HPDE6-E6E7 (cell line): ENCODE measurements at regions not wholly inside any gene's neighbourhood (a gene's known extent, or its start where the extent isn't known, plus 50 kb on each side); places are given as distances from the start of the nearest gene placed in this dataset.

Experiments used
- DNase-seq: peaks from one replicate; pipeline ENCODE4 v3.0.0; 2011; ENCODE audit warnings: missing footprints; ENCODE audit errors: extremely low spot score

DNA sequence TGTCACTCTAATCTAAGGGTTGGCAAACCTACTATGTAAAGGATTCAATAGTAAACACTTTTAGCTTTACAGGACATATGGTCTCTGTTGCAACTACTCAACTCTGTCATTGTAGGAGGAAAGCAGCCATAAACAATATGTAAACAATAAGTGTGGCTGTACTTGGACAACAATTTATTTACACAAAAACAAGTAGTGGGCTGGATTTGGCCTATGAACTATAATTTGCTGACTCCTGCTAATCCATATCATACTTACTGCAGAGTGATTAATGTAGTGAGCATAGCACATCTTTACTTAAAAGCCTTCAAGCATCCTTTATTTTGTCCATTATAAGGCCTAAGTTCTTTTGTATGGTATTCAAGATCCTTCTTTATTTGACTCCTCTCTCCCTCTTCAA lies 441.9 kb downstream of the ZIC1 start:
- DNase-seq = no peak

DNA sequence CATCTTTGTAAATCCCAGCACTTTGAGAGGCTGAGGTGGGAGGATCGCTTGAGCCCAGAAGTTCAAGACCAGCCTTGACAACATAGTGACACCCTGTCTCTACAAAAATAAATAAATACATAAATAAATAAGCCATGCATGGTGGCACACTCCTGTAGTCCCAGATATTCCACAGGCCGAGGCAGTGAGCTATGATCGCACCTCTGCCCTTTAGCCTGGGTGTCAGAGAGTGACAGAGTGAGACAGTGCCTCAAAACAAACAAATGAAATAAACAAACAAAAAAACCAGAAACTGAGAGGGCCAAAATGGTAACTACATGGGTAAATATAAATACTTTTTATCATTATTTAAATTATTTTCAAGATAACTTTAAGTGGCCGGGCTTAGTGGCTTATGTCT lies 445.4 kb downstream of the ZIC1 start:
- no peak for DNase-seq

DNA sequence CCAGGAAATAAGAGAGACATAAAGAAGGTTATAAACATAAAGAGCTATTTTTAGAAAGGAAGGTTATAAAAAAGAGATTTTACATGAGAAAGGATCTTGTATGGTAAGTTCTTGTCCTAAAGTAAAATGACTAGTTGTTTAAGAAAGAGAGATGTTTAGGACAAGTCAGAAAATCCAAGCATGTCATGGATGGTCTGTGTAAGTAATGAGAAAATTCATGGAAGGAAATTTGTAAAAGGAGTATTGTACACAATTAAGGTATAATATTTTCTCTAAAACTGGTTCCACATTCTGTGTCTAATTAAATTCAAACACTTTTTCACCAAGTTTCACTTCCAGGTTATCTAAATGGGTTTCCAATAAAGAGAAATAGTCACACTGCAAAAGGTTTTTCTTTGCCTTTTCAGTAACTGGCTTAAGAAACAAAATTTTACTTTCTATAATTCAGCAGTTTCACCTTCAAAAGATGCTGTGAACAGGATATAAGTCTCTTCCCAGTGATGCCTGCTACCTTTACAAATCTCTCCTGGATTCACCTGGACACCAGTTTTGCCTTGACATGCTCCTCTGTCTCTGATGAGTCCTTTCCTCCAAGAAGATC lies 455.7 kb downstream of the ZIC1 start:
- no peak for DNase-seq

DNA sequence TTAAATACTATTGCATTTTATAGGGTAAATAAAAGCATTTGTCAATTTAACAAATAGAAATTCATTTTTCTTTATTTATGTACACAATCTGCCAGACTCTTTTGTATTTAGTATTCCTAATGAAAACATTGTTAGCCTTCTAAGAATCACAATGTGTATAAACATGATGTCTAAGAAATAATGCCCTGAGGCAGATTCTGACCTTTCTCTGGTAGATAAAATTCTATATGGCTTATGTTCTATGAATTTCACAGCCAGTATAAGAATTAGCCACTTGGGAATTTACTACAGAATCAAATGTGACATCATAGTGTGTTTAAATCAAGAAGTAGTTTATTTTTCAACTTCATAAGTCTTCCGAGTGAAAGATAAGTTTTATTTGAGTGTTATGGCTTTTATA lies 457.4 kb downstream of the ZIC1 start:
- DNase-seq = no peak

DNA sequence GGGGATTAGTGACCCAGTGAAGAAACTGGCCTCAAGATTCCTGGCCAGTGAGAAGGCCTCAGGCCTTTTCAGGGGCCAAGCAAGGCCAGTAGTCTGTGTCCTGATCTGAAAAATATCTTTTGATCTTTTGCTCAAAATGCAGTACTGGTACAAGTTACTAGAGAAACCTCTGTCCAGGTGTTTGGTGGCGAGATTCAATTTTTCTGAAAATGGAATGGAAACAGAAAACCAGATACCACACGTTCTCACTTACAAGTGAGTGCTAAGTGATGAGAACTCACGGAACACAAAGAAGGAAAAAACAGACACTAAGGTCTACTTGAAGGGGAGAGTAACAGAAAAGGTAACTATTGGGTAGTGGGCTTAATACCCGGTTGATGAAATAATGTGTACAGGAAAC lies 463.4 kb downstream of the ZIC1 start:
- DNase-seq = no peak

DNA sequence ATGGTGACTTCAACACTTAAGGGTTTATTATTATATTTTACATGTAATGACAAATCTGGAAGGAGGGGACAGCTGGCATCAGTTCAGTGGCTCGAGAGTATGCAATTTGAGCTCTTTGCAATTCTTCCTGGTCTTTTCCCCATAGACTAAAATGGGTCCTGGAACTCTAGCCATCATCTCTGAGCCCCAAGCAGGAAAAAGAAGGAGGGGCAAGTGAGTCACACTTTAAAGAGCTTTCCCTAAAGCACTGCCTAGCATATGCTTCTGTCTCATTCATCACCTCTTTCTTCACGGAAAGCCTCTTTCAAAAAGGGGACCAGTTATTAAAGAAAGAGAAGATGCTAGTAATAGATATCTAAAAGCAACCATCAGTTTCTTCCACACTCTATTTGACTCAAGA lies 466.3 kb downstream of the ZIC1 start:
- no peak for DNase-seq

DNA sequence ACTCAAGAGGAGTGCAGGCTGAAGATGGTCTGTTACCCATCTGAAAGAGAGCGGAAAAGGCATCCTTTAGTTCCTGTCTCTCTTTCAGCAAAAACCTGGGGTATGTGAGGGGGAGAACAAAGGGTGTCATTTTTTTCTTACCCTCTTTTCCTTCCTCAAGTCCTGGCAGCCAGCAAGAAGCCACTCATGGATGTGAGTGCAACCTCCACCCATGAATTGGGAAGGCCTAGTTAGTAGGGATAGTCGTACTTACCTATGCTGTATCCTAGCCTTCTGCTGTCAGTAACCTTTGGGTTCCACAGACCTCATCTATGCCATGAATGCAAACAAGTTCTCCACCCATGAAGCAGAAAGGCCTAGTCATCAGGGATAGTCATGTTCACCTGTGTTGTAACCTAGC lies 472.8 kb downstream of the ZIC1 start:
- DNase-seq = no peak

DNA sequence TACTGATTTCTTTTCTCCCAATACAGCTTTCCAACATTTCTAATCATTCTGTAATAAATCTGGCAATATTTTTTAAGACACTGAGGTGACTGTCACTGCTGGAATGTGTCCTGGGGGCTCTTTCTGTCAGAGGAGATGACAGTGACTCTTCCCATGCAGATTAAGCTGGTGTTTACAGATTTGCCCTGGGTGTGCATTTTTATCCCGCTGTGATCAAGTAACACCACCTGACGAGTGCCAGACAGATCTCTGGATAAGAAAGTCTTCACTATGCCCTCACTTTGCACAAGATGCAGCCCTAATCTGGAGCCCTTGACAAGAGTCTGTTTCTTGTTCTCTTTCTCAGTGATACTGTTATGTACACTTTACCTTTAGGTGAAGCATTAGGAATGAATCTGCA lies 477.7 kb downstream of the ZIC1 start:
- DNase-seq = no peak

DNA sequence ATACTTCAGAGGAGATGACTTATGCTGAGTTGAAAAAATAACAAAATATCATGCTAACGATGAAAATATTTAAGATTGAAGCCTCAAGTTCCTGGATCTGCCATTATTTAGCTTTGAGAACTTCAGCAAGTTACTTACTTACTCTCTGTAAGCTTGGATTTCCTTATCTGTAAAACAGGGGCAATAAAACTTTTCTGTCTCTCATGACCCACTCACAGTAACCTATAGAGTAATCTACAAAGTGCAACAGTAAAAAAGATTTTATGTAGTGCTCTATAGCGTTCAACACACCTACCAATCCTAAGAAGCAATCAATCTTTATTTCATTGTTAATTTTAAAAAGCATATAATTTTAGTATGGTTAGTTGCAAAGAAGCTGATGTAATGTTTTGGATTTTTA lies 478.6 kb downstream of the ZIC1 start:
- DNase-seq = no peak

DNA sequence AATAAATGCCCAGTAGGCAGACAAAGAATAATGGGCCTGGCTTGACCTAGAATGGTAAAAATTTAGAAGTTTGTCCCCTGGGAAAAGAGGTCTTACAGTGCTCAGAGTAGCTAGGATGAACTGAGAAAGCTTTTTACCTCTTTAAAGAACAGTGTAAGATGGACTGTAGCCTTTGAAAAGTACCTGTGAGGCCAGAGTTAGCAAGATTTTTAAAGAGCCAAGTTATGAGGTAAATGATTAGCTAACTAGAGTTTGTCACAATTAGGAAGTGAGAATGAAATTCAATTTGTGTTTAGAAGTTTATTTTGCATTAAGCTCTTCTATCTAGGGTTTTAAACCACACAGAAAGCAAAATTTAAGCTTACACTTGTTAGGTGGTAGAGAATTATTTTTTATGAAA lies 480.9 kb downstream of the ZIC1 start:
- DNase-seq = no peak

DNA sequence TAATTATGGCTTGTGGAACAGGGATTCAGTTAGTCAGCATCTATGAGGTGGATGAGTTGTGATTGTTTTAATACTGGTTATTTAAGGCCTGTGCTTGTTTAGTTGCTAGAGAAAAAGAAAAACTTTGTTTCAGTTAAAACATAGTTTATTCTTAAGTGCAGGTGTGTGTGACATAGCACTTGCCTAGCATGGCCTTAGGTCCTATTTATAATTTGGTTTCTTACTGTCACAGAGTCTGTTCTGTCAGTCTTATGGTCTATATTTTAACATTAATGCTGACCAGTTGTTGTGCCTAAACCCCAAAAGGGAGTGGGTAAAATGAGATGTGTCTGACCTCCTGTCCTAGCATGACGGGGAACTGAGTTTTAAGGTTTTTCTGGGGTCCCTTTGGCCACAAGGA lies 486.3 kb downstream of the ZIC1 start:
- DNase-seq = no peak

DNA sequence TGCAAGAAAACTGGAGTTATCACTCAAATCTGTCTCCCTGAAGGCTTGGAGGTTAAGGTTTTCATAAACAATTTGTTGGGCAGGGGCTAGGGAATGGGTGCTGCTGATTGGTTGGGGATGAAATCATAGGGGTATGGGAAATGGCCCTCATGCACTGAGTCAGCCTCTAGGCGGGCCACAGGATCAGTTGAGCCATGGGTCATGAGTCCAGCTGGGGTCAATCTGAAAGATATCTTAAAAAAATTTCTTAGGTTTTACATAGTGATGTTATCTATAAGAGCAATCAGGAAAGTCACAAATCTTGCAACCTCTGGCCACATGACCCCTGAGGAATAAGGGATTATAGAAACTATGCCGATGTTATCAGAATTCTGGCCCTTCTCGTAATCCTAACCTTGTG lies 491.7 kb downstream of the ZIC1 start:
- no peak for DNase-seq

DNA sequence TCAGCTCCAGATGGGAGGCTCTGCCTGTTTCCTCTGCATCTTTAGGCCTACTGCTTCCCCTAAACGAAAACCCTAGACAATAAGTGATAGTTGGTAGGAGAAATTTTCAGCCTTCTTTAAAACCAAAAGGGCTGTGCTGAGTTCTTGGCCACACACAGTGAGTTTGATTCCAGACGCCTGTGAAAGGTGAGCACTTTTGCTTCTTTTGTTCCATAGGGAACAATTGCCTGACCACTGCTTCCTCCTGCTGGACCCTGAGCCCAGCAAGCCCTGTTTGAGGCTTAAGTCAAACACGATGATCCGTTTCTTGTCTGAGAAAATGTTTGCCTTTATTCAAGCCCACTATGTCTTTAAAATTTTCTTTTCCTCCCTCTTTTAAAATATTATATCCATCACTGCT lies 493.9 kb downstream of the ZIC1 start:
- no peak for DNase-seq

DNA sequence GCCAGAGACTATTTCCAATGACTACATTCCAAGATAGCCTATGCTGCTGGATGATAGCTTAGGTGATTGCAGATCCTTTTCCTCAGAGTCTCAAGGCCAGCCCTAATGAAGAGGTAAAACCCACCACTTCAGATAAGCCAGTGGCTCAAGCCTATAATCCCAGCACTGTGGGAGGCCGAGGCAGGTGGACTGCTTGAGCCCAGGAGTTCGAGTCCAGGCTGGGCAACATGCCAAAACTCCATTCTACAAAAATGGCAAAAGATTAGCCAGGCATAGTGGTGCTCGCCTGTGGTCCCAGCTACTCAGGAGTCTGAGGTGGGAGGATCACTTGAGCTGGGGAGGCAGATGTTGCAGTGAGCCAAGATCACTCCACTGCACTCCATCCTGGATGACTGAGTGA lies 495.3 kb downstream of the ZIC1 start:
- DNase-seq = no peak

DNA sequence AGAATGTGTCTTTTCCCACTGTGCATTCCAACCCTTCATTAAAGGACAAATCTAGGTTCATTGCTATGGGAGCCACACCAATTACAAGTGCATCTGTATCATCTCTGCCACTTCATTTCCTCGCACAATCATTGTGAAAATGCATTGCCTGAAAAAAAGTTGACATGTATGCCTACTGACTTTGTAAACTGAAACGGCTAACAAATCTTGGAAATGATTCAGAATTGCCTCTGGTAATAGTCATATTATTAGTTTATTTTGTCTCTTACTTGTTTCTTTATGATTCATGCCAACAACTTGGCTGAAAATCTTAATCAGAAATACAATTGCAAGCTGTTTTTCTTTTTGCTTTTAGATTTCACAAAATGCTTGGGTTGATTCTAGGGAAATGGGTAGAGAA lies 497.1 kb downstream of the ZIC1 start:
- DNase-seq = no peak

DNA sequence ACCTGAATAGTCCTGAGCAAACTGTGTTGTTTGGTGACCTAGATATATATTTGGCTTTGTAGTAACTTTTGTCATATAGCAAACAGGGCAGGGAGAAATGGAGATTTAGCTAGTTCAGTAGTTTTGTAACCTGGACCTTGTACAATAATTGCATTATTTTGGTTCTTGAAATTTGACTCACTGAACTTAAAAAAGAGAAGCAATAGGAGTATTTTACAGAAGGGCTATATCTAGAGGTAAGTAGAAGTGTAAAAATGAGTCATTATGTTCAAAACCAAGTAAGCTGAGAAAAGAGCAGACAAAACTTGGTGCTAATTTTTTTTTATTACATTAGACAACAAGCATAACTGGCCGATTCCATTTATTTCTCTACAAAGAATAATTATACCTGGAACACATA lies 505.4 kb downstream of the ZIC1 start:
- no peak for DNase-seq

DNA sequence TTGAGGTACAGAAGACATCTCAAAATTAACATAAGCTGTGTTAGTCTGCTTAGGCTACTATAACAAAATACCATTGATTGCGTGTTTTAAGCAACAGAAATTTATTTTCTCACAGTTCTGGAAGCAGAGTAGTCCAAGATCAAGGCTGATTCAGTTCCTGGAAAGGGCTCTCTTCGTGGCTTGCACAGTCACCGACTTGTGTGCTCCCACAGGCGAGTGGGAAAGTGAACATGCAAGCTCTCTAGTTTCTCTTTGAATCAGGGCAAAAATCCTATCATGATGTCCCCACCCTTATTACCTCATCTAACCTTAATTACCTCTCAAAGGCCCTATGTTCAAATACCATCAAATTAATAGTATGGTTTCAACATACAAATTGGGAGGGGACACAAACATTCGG lies 505.9 kb downstream of the ZIC1 start:
- DNase-seq = no peak

DNA sequence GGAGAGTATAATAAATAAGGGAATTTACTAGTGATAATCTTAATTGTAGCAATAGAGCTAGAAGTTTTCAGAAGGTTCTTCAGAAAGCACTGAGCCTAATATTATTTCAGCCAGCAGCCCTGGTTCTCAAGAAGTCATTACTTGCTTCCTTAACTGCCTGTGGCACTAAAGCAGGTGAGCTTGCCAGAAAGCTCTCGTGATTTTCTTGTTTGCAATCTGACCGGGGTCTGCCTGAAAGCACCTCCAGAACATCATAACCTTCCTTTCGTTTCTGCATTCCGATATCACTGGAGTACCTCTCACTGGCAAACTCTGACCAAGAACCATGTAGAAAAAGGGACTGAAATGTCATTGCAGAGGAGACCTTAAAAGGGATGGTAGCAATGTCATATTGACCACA lies 510.3 kb downstream of the ZIC1 start:
- DNase-seq = no peak

DNA sequence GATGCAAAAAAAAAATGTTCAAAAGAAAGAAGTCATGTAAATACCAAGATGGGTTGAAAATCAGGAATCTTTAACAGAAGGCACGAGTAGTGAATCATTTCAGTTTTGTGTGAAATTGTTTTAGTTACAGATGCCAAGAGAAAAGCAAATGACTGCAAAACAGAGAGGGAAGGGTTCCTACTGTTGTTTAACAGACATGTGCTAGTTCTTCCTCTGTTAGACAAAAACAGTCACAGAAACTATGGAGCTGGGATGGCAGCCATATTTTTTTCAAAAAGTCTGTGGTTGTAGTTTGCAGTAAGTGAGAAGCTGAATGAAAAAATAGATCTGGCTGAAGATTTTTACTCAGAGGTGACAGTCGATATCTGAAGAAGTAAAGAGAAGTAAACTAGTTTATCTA lies 511.9 kb downstream of the ZIC1 start:
- DNase-seq = no peak

DNA sequence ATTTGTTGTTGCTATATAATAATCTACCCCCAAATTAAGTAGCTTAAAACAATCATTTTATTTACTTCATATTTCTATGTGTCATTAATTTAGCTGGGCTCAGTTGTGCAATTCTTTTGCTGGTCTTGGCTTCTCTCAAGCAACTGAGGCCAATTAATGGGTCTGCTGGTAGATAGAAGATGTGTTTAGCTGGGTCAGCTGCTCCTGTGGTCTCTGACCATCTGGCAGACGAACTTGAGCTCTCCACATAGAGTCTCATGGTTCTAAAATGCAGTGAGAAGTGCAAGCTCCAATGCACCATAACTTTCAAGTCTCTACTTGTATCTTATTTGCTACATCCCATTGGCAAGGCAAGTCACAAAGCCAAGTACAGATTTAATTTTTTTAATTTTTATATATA lies 515.6 kb downstream of the ZIC1 start:
- DNase-seq = no peak

DNA sequence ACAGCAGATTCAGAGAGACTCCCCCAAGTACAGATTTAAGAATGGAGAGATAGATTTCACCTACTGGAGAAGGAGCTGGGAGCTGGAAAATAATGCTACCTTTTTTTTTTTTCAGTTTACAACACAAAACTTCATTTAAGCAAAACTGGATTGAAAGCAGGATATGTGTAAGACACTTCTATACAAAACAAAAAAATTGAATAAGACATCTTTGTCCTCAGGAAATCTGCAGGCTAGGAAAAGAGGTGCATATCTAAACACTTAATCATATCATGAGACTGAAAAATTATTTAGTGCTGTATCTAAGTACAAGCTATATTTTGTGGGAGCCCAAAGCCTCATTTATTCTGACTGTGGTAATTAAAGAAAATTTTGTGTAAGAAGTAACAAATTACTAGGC lies 516.1 kb downstream of the ZIC1 start:
- no peak for DNase-seq

DNA sequence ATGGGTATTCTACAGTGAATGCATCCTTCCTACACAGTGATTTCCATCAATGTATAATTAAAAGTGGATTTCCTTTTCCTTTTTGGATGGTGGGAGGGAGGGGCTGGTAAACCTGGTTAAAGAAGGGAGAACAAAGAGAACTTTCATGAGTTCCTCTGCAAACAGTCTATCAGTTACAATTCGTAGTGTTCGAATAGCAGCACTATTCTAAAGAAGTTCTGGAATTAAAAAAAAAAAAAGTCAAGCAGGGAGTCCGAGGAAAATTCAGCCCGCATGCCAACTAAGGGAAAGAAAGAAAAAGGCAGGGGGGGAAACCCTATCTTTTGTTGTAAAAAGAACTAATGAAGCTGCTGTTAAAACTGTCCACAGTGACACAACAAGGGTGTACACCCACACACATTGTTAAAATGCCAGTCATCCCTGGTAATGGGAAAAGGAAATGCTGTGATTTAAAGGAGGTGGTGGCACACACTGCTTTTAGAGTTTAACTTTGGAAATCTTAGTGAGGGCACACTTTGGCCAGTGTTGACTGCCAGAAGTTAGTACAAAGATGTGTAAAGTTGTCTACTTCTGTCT lies 521.2 kb downstream of the ZIC1 start:
- DNase-seq = no peak

DNA sequence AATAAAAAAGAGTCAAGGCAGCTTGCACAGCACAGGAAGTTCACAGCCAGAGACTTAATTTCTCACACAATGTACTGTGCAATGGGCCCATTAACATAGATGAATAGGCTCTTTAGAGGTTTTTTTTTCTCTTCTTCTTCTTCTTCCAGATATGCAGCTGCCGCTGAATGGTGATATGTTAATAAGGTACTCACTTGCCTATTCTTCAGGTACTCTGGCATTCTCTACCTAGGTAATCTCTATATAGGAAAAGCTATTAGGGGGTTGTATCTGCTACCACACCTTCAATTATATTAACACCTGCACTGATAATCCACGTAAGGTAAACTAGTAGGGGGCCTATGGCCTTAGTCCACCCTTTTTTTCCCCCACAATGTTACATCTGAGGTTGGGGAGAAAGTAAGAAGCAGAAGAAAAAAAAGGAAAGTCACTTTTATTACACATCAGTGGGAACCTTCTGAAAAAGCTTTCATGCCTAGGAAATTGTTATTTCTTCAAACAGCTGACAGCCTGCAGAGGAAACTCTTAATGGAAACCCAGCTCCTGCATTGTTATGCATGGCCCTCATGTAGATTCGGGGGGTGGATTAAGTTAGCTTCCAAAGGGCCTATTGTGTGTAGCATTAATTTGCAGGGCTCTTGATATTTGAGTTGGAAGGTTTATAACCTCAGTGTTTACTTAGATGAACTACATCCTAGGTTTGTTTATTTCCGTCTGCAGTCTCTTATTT lies 525.5 kb downstream of the ZIC1 start:
- DNase-seq = no peak

DNA sequence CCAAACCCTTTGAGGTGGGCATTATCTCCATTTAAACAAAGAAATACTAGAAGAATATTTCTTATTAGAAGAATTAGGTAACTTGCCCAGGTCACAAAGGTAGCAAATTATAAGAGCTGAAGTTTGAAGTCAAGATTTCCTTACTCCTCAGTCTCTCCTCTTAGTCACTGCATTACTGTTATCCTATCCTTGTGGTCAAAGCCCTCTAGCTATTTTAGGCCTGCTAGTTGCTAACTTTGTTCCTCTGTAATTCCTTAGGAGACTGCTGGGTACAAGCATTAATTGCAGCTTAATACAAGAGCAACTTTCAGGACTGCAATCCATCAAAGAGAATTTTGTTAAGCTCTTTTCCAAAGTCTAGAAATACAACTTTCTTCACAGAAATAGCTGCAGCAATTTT lies 528.2 kb downstream of the ZIC1 start:
- no peak for DNase-seq
